SU-DHL-6 (cell line): ENCODE measurements at regions not wholly inside any gene's neighbourhood (a gene's known extent, or its start where the extent isn't known, plus 50 kb on each side); places are given as distances from the start of the nearest gene placed in this dataset.

ENCODE experiments used
- CTCF ChIP-seq: fragments of 200-600 bp; sonication (generic); IDR thresholded peaks from one replicate; pipeline ENCODE4 v1.5.1; 2017; ENCODE audit warnings: antibody characterized with exemption, mild to moderate bottlenecking, low read length, moderate library complexity; ENCODE audit not compliant: insufficient read depth, poor library complexity, severe bottlenecking
- EZH2phosphoT487 ChIP-seq: fragments of 200-600 bp; sonication (generic), shearing (Covaris generic); conservative IDR thresholded peaks from 2 replicates; pipeline ENCODE4 v1.6.1; 2018; ENCODE audit warnings: mild to moderate bottlenecking, antibody characterized with exemption, low read length, moderate library complexity, mixed read lengths

- no peak for TF ChIP-seq EZH2phosphoT487
- no peak for TF ChIP-seq CTCF
Measured at GRCh38 chr18:77705301-77705700, 455.7 kb downstream of the GALR1 start.
